ENCODE measurements at regions not wholly inside any gene's neighbourhood (a gene's known extent, or its start where the extent isn't known, plus 50 kb on each side); places are given as distances from the start of the nearest gene placed in this dataset.

GRCh38 chr10:91111060-91111459 lies 109.4 kb upstream of the PCGF5 start:
- TF ChIP-seq CTCF (conservative IDR thresholded peaks at IDR 0.05; ENCODE audit: low read depth, low read length) = no peak
- Histone ChIP-seq H4K20me1 (ENCODE audit: low read length) (no peaks in the 10 kb centered on the region), H2AFZ (ENCODE audit: low read length) (no peak overlapping the region), H3K9me2 (replicated peaks; ENCODE audit: low read length) (no peaks in the 10 kb centered on the region), H3K27me3 (ENCODE audit: low read length) (no peaks in the 10 kb centered on the region), H3K4me3 (ENCODE audit: low read length) (no peak overlapping the region), H3K4me1 (ENCODE audit: insufficient read depth, low read length) (no peaks in the 10 kb centered on the region), H3F3A (ENCODE audit: low read length, unreplicated experiment) (no peaks in the 10 kb centered on the region), H3K27ac (ENCODE audit: low read length) (no peak overlapping the region), H3K79me2 (ENCODE audit: low read length) (no peaks in the 10 kb centered on the region), H3K36me3 (ENCODE audit: low read depth, low read length) (no peaks in the 10 kb centered on the region), H3K4me2 (ENCODE audit: low read length) (no peak overlapping the region), H3K9ac (ENCODE audit: low read length) (no peak overlapping the region), H3K9me3 (ENCODE audit: low read length) (no peaks in the 10 kb centered on the region)
- ChIA-PET CTCF (no interaction called here), POLR2A (ENCODE audit: unreplicated experiment) (no interaction called here)
- intact Hi-C loops (cut with micrococcal nuclease) = no loop called here
- no TSS peak for BruUV-seq (replicated peaks)
- no peak for DNase-seq
- ATAC-seq = no peak

DNA sequence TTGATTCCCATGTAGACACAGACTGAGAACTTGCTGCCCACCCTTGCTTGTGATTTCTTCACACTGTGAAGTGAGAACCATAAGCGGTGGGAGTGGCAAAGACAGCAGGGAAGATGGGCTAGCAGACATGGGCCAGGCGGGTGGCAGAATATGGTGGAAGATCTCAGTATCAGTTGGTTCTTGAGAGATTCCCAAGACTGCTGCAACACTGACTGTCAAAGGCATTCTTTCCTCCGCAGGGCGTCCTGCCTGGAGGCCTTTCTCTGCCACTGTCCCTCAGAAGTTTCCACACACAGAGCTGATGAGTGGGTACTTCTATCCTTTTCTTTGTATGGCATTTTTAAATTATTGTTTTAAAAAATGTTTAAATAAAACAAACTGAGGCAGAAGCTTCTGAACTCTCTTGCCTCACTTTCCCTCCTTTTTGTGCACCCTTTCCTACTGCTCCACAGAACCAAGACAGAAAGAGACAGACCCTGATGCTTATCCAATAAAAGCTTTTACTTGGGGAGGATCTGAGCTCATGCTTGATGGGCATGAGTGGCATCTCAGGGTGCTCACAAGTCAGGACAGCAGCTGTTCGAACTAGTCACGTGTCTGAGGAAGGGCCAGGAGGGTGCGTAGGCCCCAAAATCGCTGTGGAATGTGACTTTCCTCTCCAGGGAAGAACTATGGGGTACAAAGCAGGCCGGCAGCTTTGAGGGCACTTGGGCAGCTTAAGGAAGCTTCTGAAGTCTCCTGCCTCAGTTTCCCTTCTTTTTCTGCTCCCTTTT lies 104.7 kb upstream of the PCGF5 start:
- no peaks in the 10 kb centered on the region for H3K9me3 ChIP-seq (ENCODE audit: low read length)
- H3K27ac ChIP-seq (ENCODE audit: low read length) = no peak overlapping the region
- no peaks in the 10 kb centered on the region for H3K36me3 ChIP-seq (ENCODE audit: low read depth, low read length)
- no peak overlapping the region for H3K4me2 ChIP-seq (ENCODE audit: low read length)
- H3K27me3 ChIP-seq (ENCODE audit: low read length) = peaks cover 39% of the 10 kb centered on the region
- H3K4me1 ChIP-seq (ENCODE audit: insufficient read depth, low read length) = no peaks in the 10 kb centered on the region
- no peaks in the 10 kb centered on the region for H3K9me2 ChIP-seq (replicated peaks; ENCODE audit: low read length)
- H3F3A ChIP-seq (ENCODE audit: low read length, unreplicated experiment) = no peaks in the 10 kb centered on the region
- TF ChIP-seq CTCF (conservative IDR thresholded peaks at IDR 0.05; ENCODE audit: low read depth, low read length) = no peak
- TF ChIP-seq EZH2phosphoT487 (IDR thresholded peaks at IDR 0.05; ENCODE audit: borderline replicate concordance, low read length) = no peak
- no peak for TF ChIP-seq EZH2 (IDR thresholded peaks at IDR 0.05; ENCODE audit: low read length, unreplicated experiment)
- no peak overlapping the region for H3K4me3 ChIP-seq (ENCODE audit: low read length)
- H3K9ac ChIP-seq (ENCODE audit: low read length) = no peak overlapping the region
- ATAC-seq = no peak
- ChIA-PET POLR2A (ENCODE audit: unreplicated experiment) (no interaction called here), CTCF (no interaction called here)
- no peak overlapping the region for H2AFZ ChIP-seq (ENCODE audit: low read length)
- no peaks in the 10 kb centered on the region for H3K79me2 ChIP-seq (ENCODE audit: low read length)
- intact Hi-C loops (cut with micrococcal nuclease) = no loop called here
- no TSS peak for BruUV-seq (replicated peaks)
- no peak for DNase-seq
- H4K20me1 ChIP-seq (ENCODE audit: low read length) = no peaks in the 10 kb centered on the region

DNA sequence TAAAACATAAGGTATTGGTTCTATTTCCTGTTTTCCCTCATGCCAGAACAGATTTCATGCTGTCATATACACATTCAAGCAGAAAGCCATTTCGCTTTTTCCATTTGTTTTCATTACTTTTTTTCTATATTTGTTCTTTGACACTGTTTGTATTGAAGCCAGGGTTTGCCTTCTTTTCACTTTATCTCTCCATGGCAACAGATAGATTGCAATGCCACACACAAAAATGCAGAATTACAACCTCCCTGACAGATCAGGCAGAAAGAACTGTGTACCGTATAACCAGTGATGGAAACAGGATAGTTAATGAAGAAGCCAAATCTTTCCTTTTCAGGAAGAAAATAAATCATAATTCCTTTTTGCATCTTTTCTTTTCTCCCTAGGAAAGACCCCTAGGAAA lies 103.0 kb upstream of the PCGF5 start:
- Histone ChIP-seq H2AFZ (ENCODE audit: low read length) (no peak overlapping the region), H3K9ac (ENCODE audit: low read length) (no peak overlapping the region), H4K20me1 (ENCODE audit: low read length) (no peaks in the 10 kb centered on the region), H3K27me3 (ENCODE audit: low read length) (peaks cover 48% of the 10 kb centered on the region), H3K9me2 (replicated peaks; ENCODE audit: low read length) (no peaks in the 10 kb centered on the region), H3K36me3 (ENCODE audit: low read depth, low read length) (no peaks in the 10 kb centered on the region), H3K27ac (ENCODE audit: low read length) (no peak overlapping the region), H3K4me3 (ENCODE audit: low read length) (no peak overlapping the region), H3K79me2 (ENCODE audit: low read length) (no peaks in the 10 kb centered on the region), H3K4me2 (ENCODE audit: low read length) (no peak overlapping the region), H3K9me3 (ENCODE audit: low read length) (no peaks in the 10 kb centered on the region), H3K4me1 (ENCODE audit: insufficient read depth, low read length) (no peaks in the 10 kb centered on the region), H3F3A (ENCODE audit: low read length, unreplicated experiment) (no peaks in the 10 kb centered on the region)
- POLR2A ChIA-PET (ENCODE audit: unreplicated experiment) = no interaction called here
- CTCF ChIA-PET = no interaction called here
- DNase-seq = no peak
- ATAC-seq = no peak
- no TSS peak for BruUV-seq (replicated peaks)
- no peak for TF ChIP-seq EZH2phosphoT487 (IDR thresholded peaks at IDR 0.05; ENCODE audit: borderline replicate concordance, low read length)
- no peak for TF ChIP-seq EZH2 (IDR thresholded peaks at IDR 0.05; ENCODE audit: low read length, unreplicated experiment)
- no peak for TF ChIP-seq CTCF (conservative IDR thresholded peaks at IDR 0.05; ENCODE audit: low read depth, low read length)
- intact Hi-C loops (cut with micrococcal nuclease) = no loop called here

Data from PC-3 (cell line).